Osteoblast (primary cell): ENCODE measurements at regions not wholly inside any gene's neighbourhood (a gene's known extent, or its start where the extent isn't known, plus 50 kb on each side); places are given as distances from the start of the nearest gene placed in this dataset.
"Not testable (repeated sequence)": the region's sequence is repeated elsewhere in the genome, so short reads cannot be mapped to it uniquely, and the experiment has no call there.

Source experiments
- DNase-seq: peaks from one replicate; pipeline ENCODE4 v3.0.0; 2011; ENCODE audit warnings: low spot score, mixed read lengths; ENCODE audit not compliant: insufficient read length; ENCODE audit errors: missing footprints
- H2AFZ ChIP-seq: 2 replicates; pipeline ENCODE4 v1.6.0; 2011; ENCODE audit warnings: mild to moderate bottlenecking, low read length
- H3K27ac ChIP-seq: 2 replicates; pipeline ENCODE4 v1.5.1; 2011; ENCODE audit warnings: mild to moderate bottlenecking, low read depth, low read length, moderate library complexity
- H3K27me3 ChIP-seq: 2 replicates; pipeline ENCODE4 v1.6.0; 2012; ENCODE audit warnings: mild to moderate bottlenecking, control low read depth, inconsistent platforms, low read length, moderate library complexity; ENCODE audit not compliant: insufficient read depth
- H3K36me3 ChIP-seq: 2 replicates; pipeline ENCODE4 v1.5.1; 2011; ENCODE audit warnings: mild to moderate bottlenecking, low read length, control low read depth, moderate library complexity; ENCODE audit not compliant: insufficient read depth
- H3K4me1 ChIP-seq: 2 replicates; pipeline ENCODE4 v1.5.1; 2011; ENCODE audit warnings: mild to moderate bottlenecking, low read length, control low read depth, moderate library complexity; ENCODE audit not compliant: insufficient read depth
- H3K4me2 ChIP-seq: 2 replicates; pipeline ENCODE4 v1.6.0; 2011; ENCODE audit warnings: mild to moderate bottlenecking, low read length; ENCODE audit not compliant: insufficient read depth
- H3K4me3 ChIP-seq: fragments of 200-600 bp; sonication (generic); 3 replicates; pipeline ENCODE4 v1.5.1; 2012; ENCODE audit warnings: mild to moderate bottlenecking, low read length, inconsistent platforms; ENCODE audit not compliant: insufficient read depth
- H3K79me2 ChIP-seq: 2 replicates; pipeline ENCODE4 v1.6.0; 2012; ENCODE audit warnings: mild to moderate bottlenecking, low read length, control low read depth, inconsistent platforms; ENCODE audit not compliant: insufficient read depth
- H3K9me3 ChIP-seq: 2 replicates; pipeline ENCODE4 v1.5.1; 2011; ENCODE audit warnings: low read depth, low read length, control low read depth
- H4K20me1 ChIP-seq: 2 replicates; pipeline ENCODE4 v1.6.0; 2012; ENCODE audit warnings: mild to moderate bottlenecking, low read length, control low read depth; ENCODE audit not compliant: insufficient read depth

GRCh38 chr4:3964572-3965278, 198.5 kb downstream of the ADRA2C start:
- not testable (repeated sequence) for H3K4me1 ChIP-seq, H3K9me3 ChIP-seq, H3K27ac ChIP-seq, H4K20me1 ChIP-seq, H2AFZ ChIP-seq, H3K79me2 ChIP-seq, H3K4me2 ChIP-seq, H3K36me3 ChIP-seq, H3K27me3 ChIP-seq, H3K4me3 ChIP-seq
- DNase-seq: peak; percentile 4

- not testable (repeated sequence) for H3K4me1 ChIP-seq, H3K36me3 ChIP-seq, DNase-seq, H3K27ac ChIP-seq, H4K20me1 ChIP-seq, H3K9me3 ChIP-seq, H3K27me3 ChIP-seq, H3K4me2 ChIP-seq, H2AFZ ChIP-seq, H3K4me3 ChIP-seq, H3K79me2 ChIP-seq
These were observed 201.0 kb downstream of the ADRA2C start for GRCh38 chr4:3967204-3967603.

GRCh38 chr4:3972626-3973025, 206.4 kb downstream of the ADRA2C start:
- not testable (repeated sequence) for DNase-seq, H3K4me3 ChIP-seq, H3K36me3 ChIP-seq, H4K20me1 ChIP-seq, H3K27me3 ChIP-seq, H3K9me3 ChIP-seq, H3K79me2 ChIP-seq, H2AFZ ChIP-seq, H3K27ac ChIP-seq, H3K4me2 ChIP-seq, H3K4me1 ChIP-seq

- H3K4me2 ChIP-seq, H3K4me1 ChIP-seq, H3K27me3 ChIP-seq, H4K20me1 ChIP-seq, H3K9me3 ChIP-seq, H3K79me2 ChIP-seq, H3K27ac ChIP-seq, H3K36me3 ChIP-seq, H2AFZ ChIP-seq, H3K4me3 ChIP-seq: not testable (repeated sequence)
- DNase-seq: peak; percentile 0
These were observed 207.5 kb downstream of the ADRA2C start for GRCh38 chr4:3973581-3974200.

- not testable (repeated sequence) for H3K4me2 ChIP-seq, H3K27ac ChIP-seq, H4K20me1 ChIP-seq, H3K4me1 ChIP-seq, H3K36me3 ChIP-seq, H3K79me2 ChIP-seq, H3K27me3 ChIP-seq, H3K9me3 ChIP-seq, DNase-seq, H3K4me3 ChIP-seq, H2AFZ ChIP-seq
These were observed 217.4 kb downstream of the ADRA2C start for GRCh38 chr4:3983518-3984125.

DNA sequence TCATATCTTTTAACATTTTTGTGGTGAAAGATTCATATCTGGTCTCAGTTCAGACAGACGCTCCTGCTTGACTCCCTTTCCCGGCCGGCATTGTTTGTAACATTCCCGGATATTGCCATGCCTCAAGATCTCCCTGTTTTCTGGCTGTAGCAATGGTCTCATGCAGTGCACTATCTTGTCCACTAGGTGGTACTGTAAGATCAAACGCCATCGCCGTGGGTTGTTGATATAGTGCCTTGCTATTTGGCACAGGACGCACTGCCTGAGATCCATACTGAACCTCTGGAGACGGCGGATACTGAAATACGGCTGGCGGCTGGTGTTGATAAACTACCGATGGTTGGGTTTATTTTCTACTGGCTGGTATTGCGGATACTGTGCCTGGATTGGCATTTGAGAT, 218.6 kb downstream of the ADRA2C start:
- H4K20me1 ChIP-seq, H3K4me1 ChIP-seq, H2AFZ ChIP-seq, H3K36me3 ChIP-seq, H3K27ac ChIP-seq, H3K9me3 ChIP-seq, H3K4me3 ChIP-seq, H3K27me3 ChIP-seq, DNase-seq, H3K79me2 ChIP-seq, H3K4me2 ChIP-seq: not testable (repeated sequence)

GRCh38 chr4:3986412-3986811, 220.2 kb downstream of the ADRA2C start:
- not testable (repeated sequence) for H3K27me3 ChIP-seq, H2AFZ ChIP-seq, H3K4me2 ChIP-seq, H3K4me3 ChIP-seq, H3K27ac ChIP-seq, H3K9me3 ChIP-seq, DNase-seq, H3K79me2 ChIP-seq, H3K4me1 ChIP-seq, H3K36me3 ChIP-seq, H4K20me1 ChIP-seq

DNA sequence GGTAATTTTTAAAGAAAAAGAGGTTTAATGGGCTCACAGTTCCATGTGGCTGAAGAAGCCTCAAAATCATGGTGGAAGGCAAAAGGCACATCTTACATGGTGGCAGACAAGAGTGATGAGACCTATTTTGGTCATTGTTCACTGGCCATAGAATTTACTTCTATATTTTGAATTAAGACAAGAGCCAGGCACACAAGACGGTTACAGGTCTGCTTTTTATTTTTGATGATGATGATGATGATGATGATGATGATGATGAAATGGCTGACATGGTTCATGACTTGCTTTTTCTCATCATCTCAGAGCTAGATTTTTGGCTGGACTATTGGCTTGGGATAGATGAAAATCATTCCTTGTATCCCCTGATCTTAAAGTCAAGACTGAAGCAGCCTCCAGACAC, 229.3 kb downstream of the OTOP1 start:
- H3K4me2 ChIP-seq, DNase-seq, H3K36me3 ChIP-seq, H3K4me3 ChIP-seq, H3K27me3 ChIP-seq, H3K9me3 ChIP-seq, H3K79me2 ChIP-seq, H3K27ac ChIP-seq, H2AFZ ChIP-seq, H4K20me1 ChIP-seq, H3K4me1 ChIP-seq: not testable (repeated sequence)

GRCh38 chr4:4004036-4004435, 222.7 kb downstream of the OTOP1 start:
- not testable (repeated sequence) for H2AFZ ChIP-seq, DNase-seq, H3K9me3 ChIP-seq, H3K27ac ChIP-seq, H3K79me2 ChIP-seq, H3K27me3 ChIP-seq, H3K4me3 ChIP-seq, H4K20me1 ChIP-seq, H3K4me1 ChIP-seq, H3K4me2 ChIP-seq, H3K36me3 ChIP-seq
